IPS DF 6.9 (cell line): ENCODE measurements at regions not wholly inside any gene's neighbourhood (a gene's known extent, or its start where the extent isn't known, plus 50 kb on each side); places are given as distances from the start of the nearest gene placed in this dataset.

ENCODE experiments used
- DNase-seq: peaks from one replicate; pipeline ENCODE4 v3.0.0-alpha.2; 2013; ENCODE audit warnings: low read depth, low spot score
- H3K27ac ChIP-seq: one replicate; pipeline ENCODE4 v1.5.1; 2013; ENCODE audit warnings: low read length, control low read depth
- H3K27me3 ChIP-seq: 2 replicates; pipeline ENCODE4 v1.6.1; 2013; ENCODE audit warnings: mild to moderate bottlenecking, low read length; ENCODE audit not compliant: control insufficient read depth, insufficient read depth
- H3K36me3 ChIP-seq: 2 replicates; pipeline ENCODE4 v1.6.1; 2013; ENCODE audit warnings: low read length; ENCODE audit not compliant: control insufficient read depth, insufficient read depth
- H3K4me1 ChIP-seq: 2 replicates; pipeline ENCODE4 v1.6.1; 2013; ENCODE audit warnings: low read length; ENCODE audit not compliant: control insufficient read depth, insufficient read depth
- H3K4me3 ChIP-seq: 2 replicates; pipeline ENCODE4 v1.5.1; 2013; ENCODE audit warnings: mild to moderate bottlenecking, low read length
- H3K9me3 ChIP-seq: 2 replicates; pipeline ENCODE4 v1.6.1; 2013; ENCODE audit warnings: low read length, inconsistent platforms; ENCODE audit not compliant: control insufficient read depth, insufficient read depth
- WGBS: extraction: QIAGEN DNeasy Blood & Tissue Kit; methylation state at CpG from one replicate; pipeline ENCODE4 v1.1.7; 2013; ENCODE audit warnings: mixed read lengths, missing lambda C conversion rate; ENCODE audit not compliant: insufficient read length, insufficient coverage; 5-methylcytosine and 5-hydroxymethylcytosine counted together

DNA sequence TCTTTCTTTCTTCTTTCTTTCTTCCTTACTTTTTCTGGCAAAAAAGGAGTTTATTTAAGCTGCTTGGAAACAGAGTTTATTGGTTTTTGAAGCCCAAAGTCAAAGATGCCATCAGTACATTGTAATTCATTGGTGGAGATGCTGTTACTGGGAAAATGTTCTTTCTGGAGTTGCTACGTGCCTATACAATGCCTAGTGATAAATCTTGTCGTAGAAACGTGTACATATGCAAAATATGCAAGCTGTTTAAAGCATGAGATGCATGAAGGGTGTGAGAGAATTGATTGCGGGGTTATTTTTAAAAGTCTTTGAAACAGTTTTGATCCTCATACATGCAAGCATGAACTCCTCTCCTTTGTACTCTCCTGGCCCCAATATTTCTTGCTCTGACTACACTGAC, 1060.6 kb upstream of the NCAM2 start:
- Histone ChIP-seq H3K4me3 (no peak overlapping the region), H3K36me3 (no peaks in the 10 kb centered on the region), H3K9me3 (no peaks in the 10 kb centered on the region), H3K27me3 (no peaks in the 10 kb centered on the region), H3K4me1 (no peaks in the 10 kb centered on the region), H3K27ac (no peak overlapping the region)
- DNase-seq: no peak
- 100% methylated on average over 3 of the region's 4 CpGs for WGBS

DNA sequence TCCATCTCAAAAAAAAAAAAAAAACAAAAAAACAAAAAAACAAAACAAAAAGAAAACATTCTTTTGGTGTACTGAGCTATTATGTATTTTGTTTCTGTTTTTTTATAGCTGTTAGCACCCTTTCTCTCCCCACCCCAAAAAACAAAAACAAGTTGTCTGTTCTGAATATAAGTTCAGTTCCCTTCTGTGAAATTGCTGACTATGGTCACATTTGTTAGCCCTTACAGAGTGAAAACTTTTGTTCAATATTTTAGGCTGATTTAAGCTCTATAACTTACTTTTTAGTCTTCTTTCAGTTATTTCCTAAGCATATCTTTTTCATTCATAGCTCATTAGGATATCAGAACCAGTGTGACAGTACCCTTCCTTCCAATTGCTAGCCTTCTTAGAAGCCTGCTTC, 1056.6 kb upstream of the NCAM2 start:
- DNase-seq: no peak
- Histone ChIP-seq H3K27ac (no peak overlapping the region), H3K9me3 (no peaks in the 10 kb centered on the region), H3K36me3 (no peaks in the 10 kb centered on the region), H3K27me3 (no peaks in the 10 kb centered on the region), H3K4me1 (no peaks in the 10 kb centered on the region), H3K4me3 (no peak overlapping the region)

DNA sequence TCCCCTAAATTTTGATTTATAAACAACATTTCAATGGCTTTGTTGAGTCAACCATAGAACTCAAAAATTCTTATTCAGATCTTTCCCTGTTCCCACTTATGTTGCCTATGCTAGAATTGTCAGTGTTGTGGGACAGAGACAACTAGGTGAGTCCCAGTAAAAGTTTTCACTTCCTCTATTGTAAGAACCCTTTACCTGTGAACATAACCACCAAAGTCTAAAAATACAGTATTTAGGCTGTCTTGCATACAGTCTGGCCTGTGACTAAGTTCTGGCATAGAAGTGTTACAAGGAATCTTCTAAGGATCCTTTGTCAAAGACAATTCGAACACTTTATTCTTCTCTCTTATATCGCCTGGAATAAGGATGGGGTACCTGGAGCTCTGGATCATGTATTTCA, 1047.9 kb upstream of the NCAM2 start:
- H3K9me3 ChIP-seq: no peaks in the 10 kb centered on the region
- no peak overlapping the region for H3K4me3 ChIP-seq
- DNase-seq: no peak
- no peaks in the 10 kb centered on the region for H3K36me3 ChIP-seq
- WGBS: no CpG with 5 or more reads among the region's 2 CpGs
- H3K27me3 ChIP-seq: no peaks in the 10 kb centered on the region
- no peak overlapping the region for H3K27ac ChIP-seq
- no peaks in the 10 kb centered on the region for H3K4me1 ChIP-seq

DNA sequence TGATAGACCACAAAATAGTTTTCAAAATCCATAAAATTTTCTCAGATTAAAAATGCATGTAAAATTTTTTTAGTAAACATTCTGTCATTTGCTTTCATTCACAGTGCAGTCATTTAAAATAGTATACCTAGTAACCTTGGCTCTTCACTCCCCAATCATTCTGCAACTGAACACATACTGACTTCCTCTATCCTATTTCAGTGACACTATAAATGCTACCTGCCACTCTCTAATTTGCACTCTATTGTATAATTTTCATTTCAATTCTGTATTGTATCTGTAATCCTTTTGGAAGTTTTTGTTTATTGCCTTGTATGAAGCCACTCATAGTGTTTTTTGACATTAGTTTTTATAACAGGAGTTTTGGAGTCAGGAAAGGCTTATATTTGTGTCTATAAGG, 1029.1 kb upstream of the NCAM2 start:
- H3K27ac ChIP-seq: no peak overlapping the region
- no peaks in the 10 kb centered on the region for H3K36me3 ChIP-seq
- H3K27me3 ChIP-seq: no peaks in the 10 kb centered on the region
- no peak overlapping the region for H3K4me3 ChIP-seq
- H3K9me3 ChIP-seq: no peaks in the 10 kb centered on the region
- DNase-seq: no peak
- no peaks in the 10 kb centered on the region for H3K4me1 ChIP-seq

DNA sequence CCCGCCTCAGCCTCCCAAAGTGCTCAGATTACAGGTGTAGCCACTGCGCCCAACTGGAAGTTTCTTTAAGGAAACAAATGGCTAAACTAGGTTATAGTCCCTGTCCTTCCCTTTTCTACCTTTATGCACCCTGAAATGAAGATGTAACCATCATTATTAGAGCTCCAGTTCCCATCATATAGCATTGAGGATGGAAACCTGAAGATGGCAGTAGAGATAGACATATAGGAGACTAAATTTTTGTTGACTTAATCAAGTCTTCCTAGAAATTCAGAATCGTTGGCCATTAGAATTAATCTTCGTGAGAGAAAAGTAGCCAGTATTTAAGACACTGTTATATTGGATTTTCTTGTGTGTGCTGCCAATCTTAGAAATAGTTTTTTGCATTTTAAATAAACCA, 1016.3 kb upstream of the NCAM2 start:
- WGBS: no CpG with 5 or more reads among the region's 4 CpGs
- no peaks in the 10 kb centered on the region for H3K36me3 ChIP-seq
- no peak overlapping the region for H3K4me3 ChIP-seq
- no peaks in the 10 kb centered on the region for H3K9me3 ChIP-seq
- H3K27ac ChIP-seq: no peak overlapping the region
- no peaks in the 10 kb centered on the region for H3K27me3 ChIP-seq
- H3K4me1 ChIP-seq: no peaks in the 10 kb centered on the region
- no peak for DNase-seq

DNA sequence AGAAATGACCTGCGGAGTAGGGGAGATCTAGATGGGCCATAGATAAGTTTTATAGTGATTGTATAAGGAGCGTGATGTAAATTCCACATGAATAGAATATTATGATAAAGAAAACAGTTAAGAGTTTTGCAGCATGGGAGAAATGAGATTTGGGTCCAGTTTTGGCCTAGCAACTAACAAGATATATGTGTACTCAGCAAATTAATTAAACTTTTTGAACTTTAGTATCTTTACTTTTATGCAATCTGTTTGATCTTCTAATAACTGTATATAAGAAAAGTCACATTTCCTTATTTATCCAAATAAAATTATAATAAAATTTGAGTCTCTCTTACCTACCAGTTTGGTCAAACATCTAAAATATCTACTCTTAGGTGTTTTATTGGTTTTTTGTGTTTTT, 1011.8 kb upstream of the NCAM2 start:
- Histone ChIP-seq H3K27ac (no peak overlapping the region), H3K4me3 (no peak overlapping the region), H3K4me1 (no peaks in the 10 kb centered on the region), H3K9me3 (no peaks in the 10 kb centered on the region), H3K36me3 (no peaks in the 10 kb centered on the region), H3K27me3 (no peaks in the 10 kb centered on the region)
- WGBS: 100% methylated on average over 2 of the region's 2 CpGs
- no peak for DNase-seq

DNA sequence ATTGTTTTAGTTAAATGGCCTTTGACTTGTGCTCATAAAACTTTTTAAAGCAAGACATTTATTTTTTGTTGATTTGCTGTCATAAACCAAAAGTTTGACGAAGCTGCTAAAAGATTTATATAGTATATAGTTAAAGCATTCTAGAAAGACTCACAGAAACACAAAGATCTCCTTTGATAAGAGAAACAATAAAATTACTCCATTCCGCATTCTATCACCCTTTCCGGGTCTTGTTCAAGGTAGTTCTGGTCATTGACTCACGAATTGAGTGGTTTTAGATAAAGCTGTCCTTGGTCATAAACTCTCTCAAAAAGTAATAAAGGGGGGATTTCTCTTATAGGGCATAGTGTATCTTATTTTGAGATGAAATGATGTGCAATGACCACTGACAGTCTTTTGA, 1010.5 kb upstream of the NCAM2 start:
- H3K36me3 ChIP-seq: no peaks in the 10 kb centered on the region
- no peak overlapping the region for H3K4me3 ChIP-seq
- no peak for DNase-seq
- H3K27me3 ChIP-seq: no peaks in the 10 kb centered on the region
- no peaks in the 10 kb centered on the region for H3K4me1 ChIP-seq
- H3K9me3 ChIP-seq: no peaks in the 10 kb centered on the region
- no CpG with 5 or more reads among the region's 4 CpGs for WGBS
- H3K27ac ChIP-seq: no peak overlapping the region

DNA sequence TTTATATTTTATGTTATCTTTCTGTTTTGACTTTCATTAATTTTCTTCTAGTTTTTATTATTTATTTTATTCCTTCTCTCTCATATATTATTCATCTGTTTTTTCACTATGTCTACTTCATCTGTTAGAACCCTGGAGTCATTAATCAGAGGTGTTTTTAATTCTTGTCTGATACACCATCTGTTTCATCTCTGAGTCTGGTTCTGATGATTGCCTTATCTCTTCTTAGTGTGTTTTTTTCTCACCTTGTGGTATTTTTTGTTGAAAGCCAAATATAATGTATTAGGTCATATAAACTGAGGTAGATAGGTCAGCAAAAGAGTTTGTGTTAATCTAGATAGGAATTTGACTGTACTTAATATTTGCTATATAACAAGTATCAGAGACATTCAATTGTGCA, 1005.7 kb upstream of the NCAM2 start:
- no peak overlapping the region for H3K27ac ChIP-seq
- no peak overlapping the region for H3K4me3 ChIP-seq
- DNase-seq: no peak
- H3K4me1 ChIP-seq: no peaks in the 10 kb centered on the region
- H3K9me3 ChIP-seq: no peaks in the 10 kb centered on the region
- H3K27me3 ChIP-seq: no peaks in the 10 kb centered on the region
- no peaks in the 10 kb centered on the region for H3K36me3 ChIP-seq

DNA sequence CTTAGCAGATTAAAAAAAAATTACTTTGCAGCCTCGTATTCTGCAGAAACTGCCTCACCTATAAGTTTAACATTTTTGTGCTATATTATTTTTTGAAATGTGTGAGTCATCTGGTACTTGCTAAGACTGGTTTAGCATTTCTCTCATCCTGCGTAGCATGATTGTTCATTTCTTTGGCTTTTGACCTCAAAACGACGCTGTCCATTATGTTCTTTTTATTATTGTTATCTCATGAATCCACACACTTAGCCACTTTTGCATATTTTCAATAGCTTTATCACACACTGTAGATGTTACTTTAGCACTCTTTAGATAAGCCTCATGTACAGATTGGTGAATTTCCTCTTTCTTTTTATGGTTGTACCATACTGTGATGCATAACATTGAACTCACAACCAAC, 1004.9 kb upstream of the NCAM2 start:
- Histone ChIP-seq H3K4me1 (no peaks in the 10 kb centered on the region), H3K36me3 (no peaks in the 10 kb centered on the region), H3K9me3 (no peaks in the 10 kb centered on the region), H3K27me3 (no peaks in the 10 kb centered on the region), H3K27ac (no peak overlapping the region), H3K4me3 (no peak overlapping the region)
- no CpG with 5 or more reads among the region's 4 CpGs for WGBS
- no peak for DNase-seq

DNA sequence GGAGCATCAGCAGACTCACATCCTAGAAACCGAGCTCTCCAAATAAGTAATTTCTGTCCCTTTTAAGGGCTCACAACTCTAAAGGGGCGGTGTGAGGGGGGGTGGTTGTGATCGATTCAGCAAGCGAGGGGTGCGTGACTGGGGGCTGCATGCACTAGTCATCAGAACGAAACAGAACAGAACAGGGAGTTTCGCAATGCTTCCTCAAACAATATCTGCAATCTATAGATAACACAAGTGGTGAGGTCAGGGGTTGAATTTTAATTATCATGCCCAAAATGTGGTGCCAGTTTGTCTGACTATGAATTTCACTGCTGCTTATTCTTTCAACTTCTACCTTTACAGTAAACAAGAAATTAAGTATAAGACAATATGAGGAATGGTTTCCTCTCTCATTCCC, 1003.0 kb upstream of the NCAM2 start:
- Histone ChIP-seq H3K4me1 (no peaks in the 10 kb centered on the region), H3K9me3 (no peaks in the 10 kb centered on the region; the same call in 1 of the 2 replicates), H3K36me3 (no peaks in the 10 kb centered on the region), H3K27me3 (no peaks in the 10 kb centered on the region), H3K4me3 (no peak overlapping the region), H3K27ac (no peak overlapping the region)
- no CpG with 5 or more reads among the region's 7 CpGs for WGBS
- no peak for DNase-seq

DNA sequence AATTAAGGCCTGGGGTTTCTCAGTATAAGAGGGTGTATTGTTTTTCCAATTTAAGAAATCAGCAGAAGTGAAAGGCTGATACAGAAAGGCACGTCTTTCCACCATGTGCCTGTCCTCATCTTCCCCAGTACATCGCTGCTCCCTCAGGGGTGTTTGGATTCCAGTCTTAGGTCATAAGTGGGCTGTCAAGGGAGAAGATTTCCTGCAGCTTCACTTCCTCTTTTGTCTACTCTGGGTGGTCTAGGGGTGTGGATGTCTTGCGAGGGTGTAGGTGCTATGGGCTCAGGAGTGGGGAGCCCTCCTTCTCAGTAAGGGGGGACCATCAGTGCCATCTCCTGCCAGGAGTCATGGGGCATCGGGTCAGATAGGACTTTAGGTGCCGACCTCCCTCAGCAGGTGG, 999.8 kb upstream of the NCAM2 start:
- DNase-seq: no peak
- H3K27me3 ChIP-seq: no peaks in the 10 kb centered on the region
- no peaks in the 10 kb centered on the region; the same call in 1 of the 2 replicates for H3K9me3 ChIP-seq
- no peak overlapping the region for H3K4me3 ChIP-seq
- H3K36me3 ChIP-seq: no peaks in the 10 kb centered on the region
- no peaks in the 10 kb centered on the region for H3K4me1 ChIP-seq
- H3K27ac ChIP-seq: no peak overlapping the region
- no CpG with 5 or more reads among the region's 5 CpGs for WGBS
